Endodermal cell (in vitro differentiated cells): ENCODE measurements at regions not wholly inside any gene's neighbourhood (a gene's known extent, or its start where the extent isn't known, plus 50 kb on each side); places are given as distances from the start of the nearest gene placed in this dataset.
"Not testable (repeated sequence)": the region's sequence is repeated elsewhere in the genome, so short reads cannot be mapped to it uniquely, and the experiment has no call there.

ENCODE experiments used
- DNase-seq: peaks from one replicate; pipeline ENCODE4 v3.0.0-alpha.2; 2017
- H3K27ac ChIP-seq: 2 replicates; pipeline ENCODE4 v1.5.1; 2013; ENCODE audit warnings: mild to moderate bottlenecking, low read depth, low read length, moderate library complexity
- H3K27me3 ChIP-seq: 2 replicates; pipeline ENCODE4 v1.6.1; 2013; ENCODE audit warnings: mild to moderate bottlenecking, low read length, moderate library complexity; ENCODE audit not compliant: insufficient read depth, control insufficient read depth, poor library complexity, severe bottlenecking
- H3K36me3 ChIP-seq: 2 replicates; pipeline ENCODE4 v1.7.0; 2013; ENCODE audit warnings: mild to moderate bottlenecking, low read length, moderate library complexity; ENCODE audit not compliant: control insufficient read depth, insufficient read depth
- H3K4me1 ChIP-seq: one replicate; pipeline ENCODE4 v1.7.0; 2013; ENCODE audit warnings: low read length; ENCODE audit not compliant: control insufficient read depth, insufficient read depth
- H3K4me3 ChIP-seq: 2 replicates; pipeline ENCODE4 v1.5.1; 2013; ENCODE audit warnings: mild to moderate bottlenecking, low read length, moderate library complexity
- H3K9ac ChIP-seq: 2 replicates; pipeline ENCODE4 v1.6.1; 2013; ENCODE audit warnings: mild to moderate bottlenecking, low read length, moderate library complexity; ENCODE audit not compliant: poor library complexity, severe bottlenecking; ENCODE audit errors: extremely low read depth
- H3K9me3 ChIP-seq: 2 replicates; pipeline ENCODE4 v1.6.1; 2013; ENCODE audit warnings: mild to moderate bottlenecking, low read length, moderate library complexity; ENCODE audit not compliant: control insufficient read depth
- H3K27ac Mint-ChIP-seq: 2 replicates; pipeline ENCODE4 v1.8.0; 2020; ENCODE audit warnings: mixed read lengths
- H3K27me3 Mint-ChIP-seq: 2 replicates; pipeline ENCODE4 v1.8.0; 2021; ENCODE audit warnings: mild to moderate bottlenecking, mixed read lengths; ENCODE audit not compliant: insufficient read depth
- H3K36me3 Mint-ChIP-seq: 2 replicates; pipeline ENCODE4 v1.8.0; 2020; ENCODE audit warnings: low read depth, mixed read lengths
- H3K4me1 Mint-ChIP-seq: 2 replicates; pipeline ENCODE4 v1.8.0; 2020; ENCODE audit warnings: mixed read lengths
- H3K4me3 Mint-ChIP-seq: 2 replicates; pipeline ENCODE4 v1.8.0; 2020; ENCODE audit warnings: mild to moderate bottlenecking, moderate library complexity, mixed read lengths
- H3K9me3 Mint-ChIP-seq: 2 replicates; pipeline ENCODE4 v1.8.0; 2020; ENCODE audit warnings: mild to moderate bottlenecking, mixed read lengths
- CTCF ChIP-seq: fragments of 200-600 bp; sonication (generic); conservative IDR thresholded peaks from 2 replicates; pipeline ENCODE4 v1.5.0; 2021; ENCODE audit warnings: antibody characterized with exemption, mild to moderate bottlenecking
- WGBS, 2 experiments: methylation state at CpG; one replicate each; pipeline versions ENCODE4 v1.1.5 to v1.1.7; 2013; ENCODE audit warnings: missing lambda C conversion rate in 2 of 2, mixed read lengths in 1 of 2; ENCODE audit not compliant: insufficient coverage in 1 of 2, insufficient read length in 1 of 2; 5-methylcytosine and 5-hydroxymethylcytosine counted together

- H3K4me3 ChIP-seq: no peak overlapping the region
- H3K9ac ChIP-seq: no peak overlapping the region
- no peaks in the 10 kb centered on the region for H3K27me3 ChIP-seq
- Mint-ChIP-seq H3K36me3 (no peaks in the 10 kb centered on the region), H3K9me3 (peaks cover 14% of the 10 kb centered on the region), H3K4me1 (no peaks in the 10 kb centered on the region), H3K4me3 (no peak overlapping the region), H3K27ac (no peak overlapping the region), H3K27me3 (peaks cover 5% of the 10 kb centered on the region)
- no peak for DNase-seq
- H3K27ac ChIP-seq: no peak overlapping the region
- no peak for TF ChIP-seq CTCF
- H3K4me1 ChIP-seq: no peaks in the 10 kb centered on the region
- H3K36me3 ChIP-seq: no peaks in the 10 kb centered on the region
- peaks cover 5% of the 10 kb centered on the region for H3K9me3 ChIP-seq
Observed at GRCh38 chr2:234382131-234382530, 114.8 kb downstream of the ARL4C start.

GRCh38 chr2:234378958-234379357 lies 117.9 kb downstream of the ARL4C start:
- H3K9ac ChIP-seq, DNase-seq, H3K27me3 ChIP-seq, H3K36me3 Mint-ChIP-seq, H3K9me3 ChIP-seq, H3K27ac ChIP-seq, H3K4me1 ChIP-seq, H3K4me3 Mint-ChIP-seq, H3K9me3 Mint-ChIP-seq, H3K4me3 ChIP-seq, H3K36me3 ChIP-seq, H3K27ac Mint-ChIP-seq, H3K27me3 Mint-ChIP-seq, H3K4me1 Mint-ChIP-seq: not testable (repeated sequence)
- 100% methylated on average over 1 of the region's 2 CpGs; no CpG with 5 or more reads in 1 of the 2 experiments for WGBS, 2 experiments

- no peaks in the 10 kb centered on the region for H3K36me3 Mint-ChIP-seq
- WGBS, 2 experiments: 100% methylated on average over 3 of the region's 4 CpGs; no CpG with 5 or more reads in 1 of the 2 experiments
- H3K4me3 Mint-ChIP-seq: no peak overlapping the region
- H3K9me3 Mint-ChIP-seq: no peaks in the 10 kb centered on the region
- Histone ChIP-seq H3K9ac (no peak overlapping the region), H3K4me3 (no peak overlapping the region), H3K4me1 (no peaks in the 10 kb centered on the region), H3K9me3 (no peaks in the 10 kb centered on the region), H3K27me3 (no peaks in the 10 kb centered on the region), H3K36me3 (no peaks in the 10 kb centered on the region), H3K27ac (peak overlapping the region; percentile 91)
- no peak overlapping the region for H3K27ac Mint-ChIP-seq
- H3K27me3 Mint-ChIP-seq: peaks cover 3% of the 10 kb centered on the region
- no peak for DNase-seq
- no peaks in the 10 kb centered on the region for H3K4me1 Mint-ChIP-seq
- TF ChIP-seq CTCF: no peak
Observed at GRCh38 chr2:234378440-234378839, 118.4 kb downstream of the ARL4C start.

GRCh38 chr2:234377761-234378391 lies 119.0 kb downstream of the ARL4C start:
- no peaks in the 10 kb centered on the region for H3K9me3 Mint-ChIP-seq
- Histone ChIP-seq H3K27ac (peak overlapping the region; percentile 91), H3K4me1 (no peaks in the 10 kb centered on the region), H3K9ac (no peak overlapping the region), H3K9me3 (no peaks in the 10 kb centered on the region), H3K27me3 (no peaks in the 10 kb centered on the region), H3K36me3 (no peaks in the 10 kb centered on the region), H3K4me3 (no peak overlapping the region)
- no peaks in the 10 kb centered on the region for H3K36me3 Mint-ChIP-seq
- DNase-seq: peak; percentile 65
- TF ChIP-seq CTCF: no peak
- no peak overlapping the region for H3K4me3 Mint-ChIP-seq
- WGBS, 2 experiments: 66 to 84% methylated on average over 9 to 12 of the region's 12 CpGs
- H3K27ac Mint-ChIP-seq: no peak overlapping the region
- H3K4me1 Mint-ChIP-seq: no peaks in the 10 kb centered on the region
- H3K27me3 Mint-ChIP-seq: peaks cover 3% of the 10 kb centered on the region
